Stimulated activated memory B cell treated with anti-CD40 and anti-IgM and Interleukin-4, amounts not matched to agents 10 μg/mL and 1 μg/mL and 100 μg/mL, for 72 hours (primary cell): ENCODE measurements at regions not wholly inside any gene's neighbourhood (a gene's known extent, or its start where the extent isn't known, plus 50 kb on each side); places are given as distances from the start of the nearest gene placed in this dataset.

ENCODE experiments used
- ATAC-seq: fragments of 150-1000 bp; cut with Tn5 transposase; 2 replicates; pipeline ENCODE4 v1.10.0; 2021
- H3K27ac Mint-ChIP-seq: one replicate; pipeline ENCODE4 v1.8.0; 2022; ENCODE audit warnings: mild to moderate bottlenecking, mixed read lengths
- H3K27me3 Mint-ChIP-seq: one replicate; pipeline ENCODE4 v1.8.0; 2022; ENCODE audit warnings: mixed read lengths
- H3K36me3 Mint-ChIP-seq: one replicate; pipeline ENCODE4 v1.8.0; 2022; ENCODE audit warnings: mixed read lengths
- H3K4me1 Mint-ChIP-seq: one replicate; pipeline ENCODE4 v1.8.0; 2022; ENCODE audit warnings: mixed read lengths
- H3K4me3 Mint-ChIP-seq: one replicate; pipeline ENCODE4 v1.8.0; 2022; ENCODE audit warnings: mild to moderate bottlenecking, moderate library complexity, mixed read lengths
- H3K9me3 Mint-ChIP-seq: one replicate; pipeline ENCODE4 v1.8.0; 2022; ENCODE audit warnings: mixed read lengths

- no peak overlapping the region for H3K27ac Mint-ChIP-seq
- H3K27me3 Mint-ChIP-seq: peaks cover 44% of the 10 kb centered on the region
- no peaks in the 10 kb centered on the region for H3K4me1 Mint-ChIP-seq
- H3K36me3 Mint-ChIP-seq: no peaks in the 10 kb centered on the region
- ATAC-seq: no peak
- no peak overlapping the region for H3K4me3 Mint-ChIP-seq
- peaks cover 10% of the 10 kb centered on the region for H3K9me3 Mint-ChIP-seq
Observed at GRCh38 chr6:169906004-169906687, 154.7 kb downstream of the ERMARD start.

- Mint-ChIP-seq H3K27me3 (peaks cover 45% of the 10 kb centered on the region), H3K9me3 (peaks cover 14% of the 10 kb centered on the region), H3K4me3 (no peak overlapping the region), H3K36me3 (no peaks in the 10 kb centered on the region), H3K4me1 (no peaks in the 10 kb centered on the region), H3K27ac (no peak overlapping the region)
- ATAC-seq: no peak
Observed at GRCh38 chr6:169905041-169905807, 153.8 kb downstream of the ERMARD start.

DNA sequence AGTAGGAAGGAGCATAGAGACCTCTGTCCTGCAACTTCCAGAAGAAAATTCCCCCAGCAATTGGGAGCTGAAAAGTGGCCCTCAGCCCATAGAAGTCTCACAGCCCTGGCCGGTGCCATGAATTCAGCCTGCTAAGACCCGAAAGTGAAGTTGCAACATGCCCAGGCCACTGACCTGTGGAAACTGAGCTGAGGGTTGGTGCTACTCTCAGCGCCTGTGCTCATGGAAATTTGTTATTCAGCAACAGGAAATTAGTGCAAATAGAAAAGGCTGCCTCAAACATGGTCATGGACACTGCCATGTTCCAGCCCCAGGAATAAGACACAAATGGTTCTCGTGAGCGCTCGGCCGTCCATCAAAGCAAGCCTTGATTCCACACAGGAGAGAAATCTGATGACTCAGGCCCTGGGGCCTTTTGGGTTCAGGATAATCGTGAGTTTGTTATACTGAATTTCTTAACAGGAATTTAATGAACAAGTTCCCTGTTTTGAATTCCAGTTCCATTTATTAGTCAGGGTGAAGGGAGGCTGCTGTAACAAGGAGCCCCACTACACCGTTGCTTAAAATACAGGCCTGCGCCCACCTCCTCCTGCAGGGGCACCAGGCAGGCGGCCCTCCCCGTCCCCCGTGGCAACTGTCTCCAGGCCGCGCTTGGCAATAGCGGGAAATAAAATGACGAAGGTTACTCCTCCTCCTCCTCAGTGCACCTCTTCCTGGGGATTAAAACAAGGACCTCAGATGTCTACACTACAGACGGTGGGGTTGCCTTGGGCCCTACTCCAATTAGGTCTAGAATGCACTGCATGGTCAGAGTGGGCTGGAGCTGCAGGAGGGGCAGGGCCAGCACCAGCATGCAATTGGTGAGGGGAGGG, 152.9 kb downstream of the ERMARD start:
- H3K27ac Mint-ChIP-seq: no peak overlapping the region
- no peaks in the 10 kb centered on the region for H3K4me1 Mint-ChIP-seq
- H3K4me3 Mint-ChIP-seq: no peak overlapping the region
- peaks cover 54% of the 10 kb centered on the region for H3K27me3 Mint-ChIP-seq
- H3K36me3 Mint-ChIP-seq: no peaks in the 10 kb centered on the region
- no peak for ATAC-seq
- peaks cover 18% of the 10 kb centered on the region for H3K9me3 Mint-ChIP-seq

DNA sequence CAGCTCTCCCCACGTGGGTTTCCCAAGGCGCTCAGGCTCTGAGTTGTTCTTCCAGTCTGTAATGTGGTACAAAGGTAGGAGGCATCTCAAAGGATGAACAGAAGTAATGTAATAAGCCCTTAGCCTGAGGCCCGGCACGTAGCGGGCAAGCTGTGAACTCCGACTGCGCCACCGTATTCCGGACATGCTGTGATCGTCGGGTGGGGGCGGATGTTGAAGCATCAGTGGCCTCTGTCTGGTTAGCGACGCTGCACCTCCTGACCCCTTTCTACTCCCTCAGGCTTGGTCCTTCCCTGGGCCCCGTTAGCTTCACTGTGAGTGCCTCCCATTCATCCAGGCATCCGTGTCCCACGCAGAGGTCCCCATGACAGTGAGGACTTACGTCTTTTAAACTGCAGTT, 151.7 kb downstream of the ERMARD start:
- Mint-ChIP-seq H3K9me3 (peaks cover 18% of the 10 kb centered on the region), H3K27ac (no peak overlapping the region), H3K27me3 (peaks cover 62% of the 10 kb centered on the region), H3K4me1 (no peaks in the 10 kb centered on the region), H3K36me3 (no peaks in the 10 kb centered on the region), H3K4me3 (no peak overlapping the region)
- no peak for ATAC-seq

- Mint-ChIP-seq H3K27ac (no peak overlapping the region), H3K27me3 (peaks cover 64% of the 10 kb centered on the region), H3K4me1 (no peaks in the 10 kb centered on the region), H3K9me3 (peaks cover 18% of the 10 kb centered on the region), H3K36me3 (no peaks in the 10 kb centered on the region), H3K4me3 (no peak overlapping the region)
- no peak for ATAC-seq
Observed at GRCh38 chr6:169902604-169903003, 151.2 kb downstream of the ERMARD start.

- Mint-ChIP-seq H3K4me3 (no peak overlapping the region), H3K27ac (no peak overlapping the region), H3K4me1 (no peaks in the 10 kb centered on the region), H3K27me3 (peaks cover 64% of the 10 kb centered on the region), H3K36me3 (no peaks in the 10 kb centered on the region), H3K9me3 (peaks cover 18% of the 10 kb centered on the region)
- ATAC-seq: no peak
Observed at GRCh38 chr6:169902070-169902469, 150.6 kb downstream of the ERMARD start.

- no peak for ATAC-seq
- no peak overlapping the region for H3K27ac Mint-ChIP-seq
Observed at GRCh38 chr6:169899481-169900145, 148.2 kb downstream of the ERMARD start.

DNA sequence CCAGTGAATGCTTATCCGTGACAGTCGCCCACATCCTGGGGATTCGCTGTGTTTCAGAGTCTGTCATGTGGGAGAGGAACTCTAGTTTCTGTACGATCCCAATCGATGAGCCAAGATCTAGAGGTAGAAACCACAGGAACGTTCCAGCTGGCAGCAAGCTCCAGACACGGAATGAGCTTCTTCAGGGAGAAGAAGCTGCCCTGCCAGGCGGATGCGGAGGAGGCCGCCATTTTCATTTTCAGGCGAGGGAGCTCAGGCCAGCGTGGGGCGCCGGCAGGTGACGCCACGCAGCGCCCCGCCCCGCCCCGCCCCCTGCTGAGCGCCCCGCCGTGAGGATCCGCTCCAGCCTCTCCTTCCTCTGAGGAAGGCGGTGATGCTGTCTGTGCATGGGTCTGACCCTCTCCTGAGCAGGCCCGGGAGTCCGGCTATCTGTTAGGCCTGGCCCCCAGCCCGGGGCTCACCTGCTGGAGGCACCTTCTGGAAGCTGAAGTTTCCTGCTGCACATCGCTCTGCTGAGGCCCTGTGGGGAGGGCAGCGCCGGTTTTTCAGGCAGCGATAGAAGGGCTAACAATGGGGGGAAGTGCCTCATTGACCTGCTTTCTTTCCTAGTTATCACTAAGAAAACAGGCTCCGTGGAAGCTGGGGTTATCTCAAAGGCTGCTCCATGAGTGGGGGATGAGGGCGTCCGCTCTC, 147.5 kb downstream of the ERMARD start:
- no peak for ATAC-seq
- Mint-ChIP-seq H3K36me3 (no peaks in the 10 kb centered on the region), H3K4me1 (no peaks in the 10 kb centered on the region), H3K4me3 (no peak overlapping the region), H3K9me3 (peaks cover 18% of the 10 kb centered on the region), H3K27me3 (peaks cover 44% of the 10 kb centered on the region), H3K27ac (no peak overlapping the region)

More at GRCh38 chr6:169899481-169900145, 148.2 kb downstream of the ERMARD start:
- H3K27me3 Mint-ChIP-seq: peaks cover 51% of the 10 kb centered on the region
- no peaks in the 10 kb centered on the region for H3K4me1 Mint-ChIP-seq
- H3K4me3 Mint-ChIP-seq: no peak overlapping the region
- peaks cover 18% of the 10 kb centered on the region for H3K9me3 Mint-ChIP-seq
- no peaks in the 10 kb centered on the region for H3K36me3 Mint-ChIP-seq

GRCh38 chr6:169897601-169898358, 146.4 kb downstream of the ERMARD start:
- Mint-ChIP-seq H3K36me3 (no peaks in the 10 kb centered on the region), H3K27ac (no peak overlapping the region), H3K27me3 (peaks cover 37% of the 10 kb centered on the region), H3K4me3 (no peak overlapping the region), H3K9me3 (peaks cover 18% of the 10 kb centered on the region), H3K4me1 (no peaks in the 10 kb centered on the region)
- ATAC-seq: no peak

GRCh38 chr6:169896826-169897456, 145.5 kb downstream of the ERMARD start:
- Mint-ChIP-seq H3K9me3 (peaks cover 15% of the 10 kb centered on the region), H3K27ac (no peak overlapping the region), H3K27me3 (peaks cover 37% of the 10 kb centered on the region), H3K36me3 (no peaks in the 10 kb centered on the region), H3K4me3 (no peak overlapping the region), H3K4me1 (no peaks in the 10 kb centered on the region)
- ATAC-seq: no peak

DNA sequence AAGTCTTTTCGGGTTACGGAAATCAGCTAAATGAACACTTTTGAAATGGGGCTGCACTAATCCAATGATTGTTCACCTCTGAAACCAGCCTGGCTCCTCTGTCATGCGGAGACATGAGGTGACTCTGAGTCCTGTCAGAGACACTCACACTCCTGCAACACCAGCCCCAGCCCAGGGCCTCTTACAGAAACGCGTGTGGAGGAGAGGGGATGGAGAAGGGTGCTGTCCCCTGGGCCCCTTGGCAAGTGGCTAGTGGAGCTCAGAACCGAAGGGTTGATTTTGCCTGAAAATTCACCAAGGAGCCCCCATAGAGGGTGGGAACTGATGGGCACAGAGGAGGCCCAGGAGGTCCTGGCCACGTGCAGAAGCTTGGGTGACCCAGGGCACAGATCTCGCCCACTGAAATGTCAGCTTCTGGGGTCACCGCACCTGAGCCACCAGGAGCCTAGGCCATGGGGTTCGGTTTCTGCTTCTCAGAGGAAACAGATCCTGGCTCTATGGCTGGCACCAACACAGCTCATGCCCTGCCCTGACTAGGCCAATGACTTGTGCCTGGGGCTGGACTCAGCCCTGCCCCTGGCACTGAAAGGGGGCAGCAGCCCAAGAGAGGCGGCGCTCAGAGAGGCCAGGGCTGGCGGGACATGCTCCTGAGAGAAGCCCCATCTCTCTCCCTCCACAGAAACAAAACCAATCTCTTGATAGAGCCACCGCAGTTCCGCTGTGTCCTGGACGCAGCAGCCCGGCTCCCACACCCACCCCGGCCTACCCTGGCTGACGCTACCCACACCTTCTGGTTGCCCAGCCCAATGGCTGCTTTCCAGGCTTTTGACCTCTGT, 144.7 kb downstream of the ERMARD start:
- H3K4me3 Mint-ChIP-seq: no peak overlapping the region
- no peak for ATAC-seq
- peaks cover 8% of the 10 kb centered on the region for H3K9me3 Mint-ChIP-seq
- no peak overlapping the region for H3K27ac Mint-ChIP-seq
- H3K4me1 Mint-ChIP-seq: no peaks in the 10 kb centered on the region
- H3K36me3 Mint-ChIP-seq: no peaks in the 10 kb centered on the region
- peaks cover 37% of the 10 kb centered on the region for H3K27me3 Mint-ChIP-seq

DNA sequence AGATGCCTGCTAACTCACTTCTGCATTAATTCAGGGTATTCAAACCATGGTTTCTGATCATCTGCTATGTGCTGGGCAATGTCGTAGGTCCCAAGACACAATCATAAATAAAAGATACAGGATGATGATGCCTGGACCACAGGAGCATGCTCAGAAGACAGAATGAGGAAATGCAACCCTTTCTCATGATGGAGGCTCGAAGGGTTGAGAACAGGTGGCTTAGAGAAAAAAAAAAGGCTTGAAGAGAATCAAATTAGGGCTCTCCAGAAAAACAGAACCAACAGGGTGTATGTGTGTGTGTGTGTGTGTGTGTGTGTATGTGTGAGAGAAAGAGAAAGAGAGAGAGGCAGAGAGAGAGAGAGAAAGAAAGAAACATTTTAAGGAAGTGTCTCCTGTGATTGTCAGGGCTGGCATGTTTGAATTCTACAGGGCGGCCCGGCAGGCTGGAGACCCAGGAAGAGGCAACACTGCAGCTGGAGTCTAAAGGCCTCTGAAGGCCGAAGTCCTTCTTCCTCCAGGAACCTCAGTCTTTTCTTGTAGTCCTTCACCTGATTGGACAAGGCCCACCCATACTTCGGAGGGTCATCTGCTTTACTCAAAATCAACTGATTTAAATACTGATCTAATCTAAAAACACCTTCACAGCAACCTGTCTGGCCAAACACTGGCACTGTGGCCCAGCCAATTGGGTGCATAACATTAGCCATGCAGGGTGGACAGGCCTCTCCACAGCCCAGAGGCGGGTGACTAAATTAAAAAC, 143.8 kb downstream of the ERMARD start:
- no peaks in the 10 kb centered on the region for H3K4me1 Mint-ChIP-seq
- no peaks in the 10 kb centered on the region for H3K36me3 Mint-ChIP-seq
- no peak overlapping the region for H3K27ac Mint-ChIP-seq
- no peak overlapping the region for H3K4me3 Mint-ChIP-seq
- no peak for ATAC-seq
- H3K9me3 Mint-ChIP-seq: peaks cover 10% of the 10 kb centered on the region
- H3K27me3 Mint-ChIP-seq: peaks cover 36% of the 10 kb centered on the region
